Fibroblast of mammary gland (primary cell): ENCODE measurements at regions not wholly inside any gene's neighbourhood (a gene's known extent, or its start where the extent isn't known, plus 50 kb on each side); places are given as distances from the start of the nearest gene placed in this dataset.

ENCODE experiments used
- DNase-seq: peaks from one replicate; pipeline ENCODE4 v3.0.0-alpha.2; 2010; ENCODE audit warnings: low read depth
- H3K4me3 ChIP-seq: 2 replicates; pipeline ENCODE4 v1.5.1; 2011; ENCODE audit warnings: low read depth, mild to moderate bottlenecking, low read length, moderate library complexity; ENCODE audit not compliant: control insufficient read depth
- TF ChIP-seq, protein P1 (sequence below): conservative IDR thresholded peaks from 2 replicates; pipeline ENCODE4 v1.5.1; 2011; ENCODE audit warnings: low read depth, low read length, inconsistent platforms; ENCODE audit not compliant: control insufficient read depth, insufficient read depth

- DNase-seq, result no peak
- TF ChIP-seq, protein P1, sequence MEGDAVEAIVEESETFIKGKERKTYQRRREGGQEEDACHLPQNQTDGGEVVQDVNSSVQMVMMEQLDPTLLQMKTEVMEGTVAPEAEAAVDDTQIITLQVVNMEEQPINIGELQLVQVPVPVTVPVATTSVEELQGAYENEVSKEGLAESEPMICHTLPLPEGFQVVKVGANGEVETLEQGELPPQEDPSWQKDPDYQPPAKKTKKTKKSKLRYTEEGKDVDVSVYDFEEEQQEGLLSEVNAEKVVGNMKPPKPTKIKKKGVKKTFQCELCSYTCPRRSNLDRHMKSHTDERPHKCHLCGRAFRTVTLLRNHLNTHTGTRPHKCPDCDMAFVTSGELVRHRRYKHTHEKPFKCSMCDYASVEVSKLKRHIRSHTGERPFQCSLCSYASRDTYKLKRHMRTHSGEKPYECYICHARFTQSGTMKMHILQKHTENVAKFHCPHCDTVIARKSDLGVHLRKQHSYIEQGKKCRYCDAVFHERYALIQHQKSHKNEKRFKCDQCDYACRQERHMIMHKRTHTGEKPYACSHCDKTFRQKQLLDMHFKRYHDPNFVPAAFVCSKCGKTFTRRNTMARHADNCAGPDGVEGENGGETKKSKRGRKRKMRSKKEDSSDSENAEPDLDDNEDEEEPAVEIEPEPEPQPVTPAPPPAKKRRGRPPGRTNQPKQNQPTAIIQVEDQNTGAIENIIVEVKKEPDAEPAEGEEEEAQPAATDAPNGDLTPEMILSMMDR, result no peak
- H3K4me3 ChIP-seq, result no peak overlapping the region
Measured at GRCh38 chr5:163383754-163384153, 53.6 kb upstream of the CCNG1 start.

GRCh38 chr5:163384669-163385068 is 52.7 kb upstream of the CCNG1 start:
- H3K4me3 ChIP-seq, result no peak overlapping the region
- DNase-seq, result no peak
- TF ChIP-seq, protein P1, result no peak

GRCh38 chr5:163385271-163385670 is 52.1 kb upstream of the CCNG1 start:
- DNase-seq, result peak; percentile 74
- TF ChIP-seq, protein P1, result no peak
- H3K4me3 ChIP-seq, result no peak overlapping the region

GRCh38 chr5:163385824-163386223 is 51.6 kb upstream of the CCNG1 start:
- TF ChIP-seq, protein P1, result no peak
- no peak for DNase-seq
- no peak overlapping the region for H3K4me3 ChIP-seq

DNA sequence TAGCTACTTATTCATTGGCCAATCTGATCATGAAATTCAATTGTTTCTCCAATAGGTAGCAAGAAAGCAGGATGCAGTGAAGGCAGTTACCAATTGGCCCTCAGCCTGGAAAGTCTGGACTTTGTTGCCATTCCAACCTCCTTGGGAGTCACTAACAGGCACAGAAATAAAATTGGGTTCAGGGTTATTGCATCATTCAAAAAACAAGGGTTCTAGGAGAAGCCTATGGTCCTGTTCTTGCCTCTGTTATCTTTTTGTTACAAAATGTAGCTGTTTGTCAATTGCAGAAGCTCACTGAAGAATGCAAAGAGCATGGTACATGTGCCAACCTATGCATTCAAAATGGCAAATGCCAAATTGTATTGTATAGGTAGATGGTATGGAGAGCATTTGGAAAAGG is 51.0 kb upstream of the CCNG1 start:
- no peak overlapping the region for H3K4me3 ChIP-seq
- TF ChIP-seq, protein P1, result no peak
- DNase-seq, result no peak

GRCh38 chr5:163387589-163388343 is 49.6 kb upstream of the CCNG1 start:
- TF ChIP-seq, protein P1, result no peak
- H3K4me3 ChIP-seq, result no peak overlapping the region
- no peak for DNase-seq
